AG08396 (cell line): ENCODE measurements at regions not wholly inside any gene's neighbourhood (a gene's known extent, or its start where the extent isn't known, plus 50 kb on each side); places are given as distances from the start of the nearest gene placed in this dataset.
"Not testable (repeated sequence)": the region's sequence is repeated elsewhere in the genome, so short reads cannot be mapped to it uniquely, and the experiment has no call there.

Experiments
- DNase-seq: peaks from one replicate; pipeline ENCODE4 v3.0.0; 2012; ENCODE audit warnings: low spot score, mixed read lengths

DNA sequence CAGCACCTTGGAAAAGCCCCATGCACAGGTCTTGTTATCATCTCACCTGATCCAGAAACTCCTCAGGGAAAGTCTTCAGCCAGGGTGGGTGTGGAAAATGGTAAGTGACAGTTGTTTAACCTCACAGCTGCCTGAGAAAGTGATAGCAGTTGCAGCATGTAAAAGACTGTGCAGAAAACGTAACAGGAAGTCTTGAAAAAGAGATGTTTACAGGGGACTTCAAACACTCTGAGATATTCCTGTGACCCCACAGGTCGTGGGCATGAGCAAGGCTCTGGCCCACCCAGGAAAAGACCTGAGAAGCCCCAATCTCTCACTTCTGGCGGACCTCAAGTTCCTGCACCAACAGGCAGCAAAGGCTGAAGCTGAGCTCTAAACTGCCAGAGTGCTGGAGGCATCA is 826.9 kb downstream of the UQCRFS1 start:
- DNase-seq = no peak

DNA sequence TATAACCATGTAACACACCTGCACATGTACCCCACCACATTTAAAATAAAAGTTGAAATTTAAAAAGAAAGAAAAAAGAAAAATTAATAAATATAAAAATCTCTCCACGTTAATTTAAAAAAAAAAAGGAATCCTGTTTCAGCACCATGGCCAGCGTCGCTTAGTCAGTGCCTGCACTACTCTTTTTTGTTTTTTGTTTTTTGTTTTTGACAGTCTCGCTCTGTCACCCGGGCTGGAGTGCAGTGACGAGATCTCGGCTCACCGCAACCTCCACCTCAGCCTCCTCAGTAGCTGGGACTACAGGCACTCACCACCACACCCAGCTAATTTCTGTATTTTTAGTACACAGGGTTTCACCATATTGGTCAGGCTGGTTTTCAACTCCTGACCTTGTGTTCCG is 835.9 kb downstream of the UQCRFS1 start:
- DNase-seq = no peak

DNA sequence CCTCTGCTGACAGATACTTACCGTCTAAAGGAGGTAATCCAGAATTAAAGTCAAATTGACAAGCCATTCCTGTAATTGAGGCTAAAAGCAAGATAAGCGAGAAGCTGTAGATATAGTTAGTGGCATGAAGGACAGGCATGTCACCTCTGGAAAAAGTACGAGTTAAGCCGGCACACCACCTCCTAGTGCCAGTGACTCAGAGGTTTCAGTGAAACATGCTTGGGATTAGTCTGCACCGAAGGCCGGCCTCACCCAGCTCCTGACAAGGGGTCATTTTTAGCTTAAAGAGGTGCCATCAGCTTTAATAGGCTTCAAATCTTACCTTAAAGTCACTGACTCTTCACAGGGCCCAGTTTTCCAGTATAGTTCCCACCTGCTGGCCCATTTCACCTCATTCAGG is 838.0 kb downstream of the UQCRFS1 start:
- no peak for DNase-seq

DNA sequence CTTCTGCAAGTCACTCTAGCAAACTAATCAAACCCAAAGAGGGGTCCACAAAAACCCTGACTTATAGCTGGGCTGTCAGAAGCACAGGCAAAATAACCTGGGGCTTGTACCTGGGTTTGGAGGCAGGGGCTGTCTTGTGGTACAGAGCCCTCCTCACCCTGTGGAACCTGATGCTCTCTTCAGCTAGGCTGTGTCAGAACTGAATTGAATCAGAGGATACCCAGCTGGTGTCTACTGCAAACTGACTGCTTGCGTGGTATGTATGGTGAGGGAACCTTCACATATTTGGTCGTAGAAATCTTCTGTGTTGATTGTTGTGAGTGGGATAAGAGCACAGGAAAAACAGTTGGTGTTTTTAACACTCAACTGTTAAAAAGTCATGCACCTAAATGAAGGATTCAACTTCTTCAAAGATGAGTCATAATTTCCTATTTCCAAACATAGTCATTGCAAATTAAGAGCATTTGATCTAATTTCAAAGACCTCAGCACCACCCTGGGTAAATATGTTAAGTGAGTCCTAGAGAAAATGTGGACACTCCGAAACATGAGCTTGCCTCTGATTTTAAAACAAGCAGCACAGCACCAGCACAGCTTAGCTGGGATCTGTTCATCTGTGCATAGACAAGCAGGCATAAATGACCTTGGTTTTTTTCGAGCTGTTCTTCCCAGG is 840.2 kb downstream of the UQCRFS1 start:
- no peak for DNase-seq

DNA sequence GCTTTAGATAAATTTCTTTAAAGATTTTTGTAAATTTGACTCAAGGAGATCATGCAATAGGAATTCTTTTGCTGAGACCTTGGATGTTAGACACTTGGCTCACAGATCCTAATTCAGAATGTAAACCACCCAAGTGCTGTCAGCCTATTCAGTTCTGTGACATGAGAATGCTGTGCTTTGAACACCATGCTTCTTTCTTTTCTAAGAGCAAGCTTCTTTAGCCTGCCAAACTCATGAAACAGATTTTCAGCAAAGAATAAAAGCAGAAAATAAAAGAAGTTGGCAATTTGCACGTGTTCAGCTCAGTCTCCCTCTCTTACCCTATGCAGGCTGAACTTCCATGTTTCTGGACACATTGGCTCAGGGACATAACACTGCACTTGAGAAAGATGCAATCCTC is 845.8 kb downstream of the UQCRFS1 start:
- DNase-seq = no peak

DNA sequence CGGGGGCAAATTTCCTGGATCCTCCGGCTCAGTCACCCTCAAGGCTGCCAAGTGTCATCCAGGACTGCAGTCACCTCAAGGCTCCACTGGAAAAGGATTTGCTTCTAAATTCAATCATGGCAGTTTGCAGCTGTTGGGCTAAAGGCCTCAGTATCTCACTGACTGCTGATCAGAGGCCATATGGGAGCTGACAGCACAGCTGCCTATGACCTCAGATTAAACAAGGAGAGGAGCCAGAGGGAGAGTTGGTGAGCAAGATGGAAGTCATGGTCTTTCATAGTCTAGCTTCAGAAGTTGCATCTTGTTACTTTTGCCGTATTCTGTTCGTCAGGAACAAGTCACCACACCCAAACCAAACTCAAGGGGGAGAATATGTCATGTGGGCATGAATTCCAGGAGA is 849.7 kb downstream of the UQCRFS1 start:
- DNase-seq = no peak

DNA sequence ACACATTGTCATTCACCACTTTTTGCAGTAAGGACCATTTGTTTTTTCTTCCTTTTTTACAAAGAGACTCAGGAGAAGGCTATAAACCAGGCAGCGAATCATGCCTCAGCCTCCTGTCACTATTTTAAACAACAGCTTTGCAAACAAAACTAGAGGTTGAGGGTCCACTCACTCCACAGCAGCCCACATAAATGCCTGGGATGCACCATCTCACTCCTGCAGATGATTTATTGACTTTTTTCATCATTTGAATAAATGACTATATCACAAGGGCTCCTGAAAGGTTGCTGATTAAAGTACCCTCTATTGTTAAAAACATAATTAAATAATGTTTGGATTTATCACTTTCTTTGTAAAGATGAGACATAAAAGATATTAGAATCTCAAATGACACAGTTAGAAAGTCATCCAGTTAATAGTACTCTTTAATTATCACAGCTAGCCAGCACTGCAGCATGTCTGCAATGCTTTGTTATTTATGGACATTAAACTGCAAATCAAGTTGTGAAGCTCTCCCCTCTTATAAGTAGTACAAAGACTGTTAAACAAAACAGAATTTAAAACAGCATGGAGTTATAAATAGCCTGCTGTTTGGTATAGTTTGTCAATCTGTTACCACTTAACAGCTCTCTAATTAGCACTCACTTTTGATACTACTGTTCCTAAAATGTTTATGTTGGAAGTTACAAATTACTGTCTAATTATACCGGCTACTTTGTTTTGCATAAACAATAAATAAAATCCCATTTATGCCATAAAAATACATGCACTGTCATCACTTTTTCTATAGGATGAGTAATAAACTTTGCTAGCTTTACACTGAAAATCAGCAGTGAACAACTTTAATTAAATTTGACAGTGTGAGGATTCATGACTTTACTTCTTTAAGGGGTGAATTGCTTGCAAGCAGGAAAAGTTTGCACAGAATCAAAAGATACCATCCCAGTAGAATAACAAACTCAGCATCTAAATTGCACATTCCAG is 853.2 kb downstream of the UQCRFS1 start:
- no peak for DNase-seq

DNA sequence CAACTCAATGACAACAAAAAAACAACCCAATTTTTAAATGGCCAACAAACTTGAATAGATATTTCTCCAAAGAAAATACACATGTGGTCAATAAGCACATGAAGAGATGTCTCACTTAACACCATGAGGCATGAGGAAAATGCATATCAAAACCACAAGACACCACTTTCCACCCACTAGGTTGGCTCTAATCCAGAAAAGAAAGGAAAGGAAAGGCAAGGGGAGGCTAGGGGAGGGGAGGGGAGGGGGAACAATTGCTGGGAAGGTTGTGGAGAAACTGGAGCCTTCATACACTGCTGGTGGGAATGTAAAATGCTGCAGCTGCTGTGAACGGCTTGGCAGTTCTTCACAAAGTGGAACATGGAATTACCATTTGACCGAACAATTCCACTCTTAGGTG is 854.3 kb downstream of the UQCRFS1 start:
- no peak for DNase-seq

DNA sequence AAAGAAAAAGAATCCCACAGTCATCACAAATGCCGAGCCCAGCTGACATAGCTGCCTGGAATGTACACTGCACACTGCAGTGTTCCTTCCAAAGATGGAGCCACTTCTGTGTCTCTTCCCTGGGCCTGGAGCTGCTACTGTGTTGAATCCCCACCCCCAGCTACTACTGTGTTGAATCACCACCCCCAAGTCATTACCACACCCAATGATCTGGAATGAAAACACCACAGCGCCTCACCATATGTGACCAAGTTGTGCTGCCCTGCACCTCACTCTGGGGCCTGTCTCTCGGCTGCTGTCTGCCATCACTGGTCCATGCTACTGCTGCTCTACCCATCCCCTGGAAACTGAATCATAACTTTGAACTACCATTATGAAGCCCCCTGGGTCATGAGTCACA is 861.2 kb downstream of the UQCRFS1 start:
- no peak for DNase-seq

DNA sequence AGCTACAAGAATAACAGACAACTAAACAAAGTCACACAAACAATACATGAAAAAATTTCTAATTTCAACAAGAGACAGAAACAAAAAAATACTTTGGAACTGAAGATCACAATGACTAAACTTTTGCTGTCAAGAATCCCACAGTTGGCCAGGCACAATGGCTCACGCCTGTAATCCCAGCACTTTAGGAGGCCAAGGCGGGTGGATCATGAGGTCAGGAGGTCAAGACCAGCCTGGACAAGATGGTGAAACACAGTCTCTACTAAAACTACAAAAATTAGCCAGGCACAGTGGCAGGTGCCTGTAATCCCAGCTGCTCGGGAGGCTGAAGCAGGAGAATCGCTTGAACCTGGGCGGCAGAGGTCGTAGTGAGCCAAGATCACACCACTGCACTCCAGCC is 861.6 kb downstream of the UQCRFS1 start:
- not testable (repeated sequence) for DNase-seq

DNA sequence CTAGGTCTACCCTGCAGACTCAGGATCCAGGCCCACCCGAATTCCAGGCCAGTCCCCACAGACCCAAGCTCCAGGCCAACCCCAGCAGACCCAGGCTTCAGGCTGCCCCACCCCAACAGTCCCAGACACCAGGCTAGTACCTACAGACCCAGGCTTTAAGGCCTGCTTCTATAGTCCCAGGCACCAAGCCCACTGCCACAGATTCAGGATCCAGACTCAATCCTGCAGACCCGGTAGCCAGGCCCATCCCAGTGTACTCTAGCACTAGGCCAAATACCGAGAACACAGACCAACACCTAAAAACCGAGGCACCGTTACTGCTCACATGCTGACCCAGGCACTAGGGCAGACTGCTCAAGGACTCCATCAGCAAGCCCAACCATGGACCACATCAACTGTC is 862.3 kb downstream of the UQCRFS1 start:
- no peak for DNase-seq

DNA sequence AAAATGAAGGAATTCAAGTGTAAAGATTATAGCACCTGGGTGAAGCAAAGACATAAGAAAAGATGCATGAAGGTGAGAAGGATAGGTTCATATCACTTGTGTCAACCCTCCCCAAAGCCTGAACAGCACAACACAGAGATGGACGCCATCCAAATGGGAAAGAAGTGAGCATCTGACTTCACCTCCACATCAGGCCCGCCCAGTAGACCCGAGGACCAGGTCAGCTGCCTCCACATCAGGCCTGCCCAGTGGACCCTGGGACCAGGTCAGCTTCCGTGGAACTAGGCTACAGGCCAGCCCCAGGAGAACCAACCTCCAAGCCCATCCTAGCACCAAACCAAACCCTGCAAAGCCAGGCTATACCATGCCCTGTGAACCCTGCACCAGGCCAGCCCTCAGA is 862.9 kb downstream of the UQCRFS1 start:
- DNase-seq = no peak

DNA sequence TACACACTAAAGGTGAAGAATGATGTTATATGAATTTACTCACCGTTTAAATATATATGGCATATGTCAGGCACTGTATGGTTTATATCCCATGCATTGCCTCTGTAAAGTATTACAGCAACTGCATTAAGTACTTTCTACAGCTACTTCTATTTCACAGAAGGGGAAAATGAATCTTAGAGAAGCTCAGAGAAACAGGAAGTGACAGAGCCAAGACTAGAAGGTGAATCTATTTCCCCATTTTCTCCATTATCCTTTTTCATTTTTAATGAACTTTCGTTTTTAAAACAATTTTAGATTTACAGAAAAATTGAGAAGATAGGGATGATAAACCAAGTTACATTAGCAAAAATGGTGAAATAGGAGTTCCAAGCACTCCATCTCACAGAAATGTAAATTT is 863.3 kb downstream of the UQCRFS1 start:
- DNase-seq = no peak

DNA sequence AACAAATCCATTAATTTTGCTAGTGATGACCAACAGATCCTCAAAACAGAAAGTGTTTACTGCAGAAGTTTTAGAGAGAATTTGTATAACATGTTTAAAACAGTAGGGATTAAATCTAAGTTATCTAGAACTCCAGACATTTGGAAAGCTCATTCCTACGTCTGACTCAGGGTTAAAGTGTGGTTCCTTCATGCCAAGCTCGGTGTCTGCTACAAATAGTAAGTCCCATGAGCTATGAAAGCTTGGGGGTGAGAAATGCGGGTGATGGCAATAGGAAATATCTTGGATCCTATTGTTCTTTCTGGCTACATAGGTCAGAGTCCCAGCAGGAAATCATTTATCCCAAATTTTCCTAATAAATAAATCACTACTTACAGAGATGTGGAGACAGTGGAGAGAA is 867.1 kb downstream of the UQCRFS1 start:
- no peak for DNase-seq

DNA sequence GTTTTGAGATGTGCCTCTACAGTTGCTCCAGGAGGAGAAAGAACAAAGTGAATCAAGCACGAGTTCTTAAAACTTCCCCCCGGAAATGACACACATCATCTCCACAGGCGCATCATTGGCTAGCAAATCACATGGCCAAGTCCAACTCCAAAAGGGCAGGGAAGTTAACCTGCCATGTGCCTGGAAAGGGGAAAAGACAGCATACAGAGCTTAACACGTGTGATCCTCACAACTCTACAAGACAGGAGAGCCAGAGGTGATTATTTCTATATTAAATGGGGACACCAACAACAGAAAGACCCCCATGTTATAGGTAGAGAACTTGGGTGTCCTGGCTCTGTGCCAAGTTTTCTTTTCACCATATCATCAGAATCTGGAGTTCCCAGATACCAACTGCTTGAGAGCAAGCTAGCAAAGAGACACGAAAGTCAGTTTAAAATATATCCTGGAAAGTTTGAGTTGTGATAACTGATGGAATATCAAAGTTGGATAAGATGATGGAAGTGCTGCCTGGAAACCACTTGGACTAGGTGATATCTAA is 871.1 kb downstream of the UQCRFS1 start:
- DNase-seq = no peak

DNA sequence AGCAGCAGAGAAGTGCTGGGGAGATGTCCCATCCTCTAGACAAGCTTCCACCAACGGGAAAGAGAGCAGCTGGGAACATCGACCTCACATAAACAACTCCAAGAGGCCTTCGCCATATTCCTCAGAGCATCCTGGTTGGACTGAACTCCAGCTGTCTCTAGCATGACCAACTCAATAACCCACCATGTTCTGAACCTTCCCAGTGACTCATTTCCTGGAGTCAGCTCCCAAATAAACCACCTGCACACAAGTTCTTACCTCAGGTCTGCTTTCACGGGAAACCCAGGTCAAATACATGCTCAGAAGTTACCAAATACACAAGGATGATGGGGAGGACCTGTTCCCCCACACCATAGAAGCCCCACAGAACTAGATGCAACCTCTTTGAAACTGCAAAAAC is 878.5 kb downstream of the UQCRFS1 start:
- no peak for DNase-seq

DNA sequence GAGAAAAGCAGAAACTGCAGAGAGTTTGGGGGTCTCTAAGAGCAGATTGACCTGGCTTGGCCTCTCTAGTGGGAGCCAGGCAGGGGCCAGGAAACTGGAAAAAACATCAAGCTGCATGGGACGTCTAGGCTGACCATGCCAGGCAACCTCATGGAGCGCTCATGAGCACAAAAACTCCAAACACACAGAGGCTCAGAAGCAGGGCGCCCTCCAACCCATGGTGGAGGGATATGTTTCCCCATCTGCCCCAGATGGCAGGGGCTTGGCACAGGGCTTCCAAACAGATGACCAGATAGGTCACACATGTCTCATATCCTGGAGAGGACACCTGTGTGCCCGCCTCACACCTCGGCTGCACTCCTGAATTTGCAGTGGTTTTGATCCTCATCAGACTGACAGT is 879.0 kb downstream of the UQCRFS1 start:
- no peak for DNase-seq

DNA sequence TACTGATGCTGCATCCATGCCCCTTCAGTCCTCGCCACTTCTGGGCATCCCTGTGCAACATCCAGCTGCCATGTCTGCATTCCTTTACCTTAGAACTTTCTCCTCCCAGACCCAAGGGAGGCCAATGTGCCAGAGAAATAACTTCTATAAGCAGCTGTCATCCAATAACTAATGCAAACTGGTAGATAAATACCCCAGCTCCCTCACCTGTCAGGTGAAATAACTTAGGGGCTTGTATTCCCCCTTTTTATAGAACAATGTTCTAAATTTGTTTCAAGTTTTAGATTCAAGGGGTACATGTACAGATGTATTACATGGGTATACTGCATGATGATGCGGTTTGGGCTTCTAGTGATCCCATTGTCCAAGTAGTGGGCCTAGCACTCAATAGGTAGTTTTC is 880.1 kb downstream of the UQCRFS1 start:
- no peak for DNase-seq

DNA sequence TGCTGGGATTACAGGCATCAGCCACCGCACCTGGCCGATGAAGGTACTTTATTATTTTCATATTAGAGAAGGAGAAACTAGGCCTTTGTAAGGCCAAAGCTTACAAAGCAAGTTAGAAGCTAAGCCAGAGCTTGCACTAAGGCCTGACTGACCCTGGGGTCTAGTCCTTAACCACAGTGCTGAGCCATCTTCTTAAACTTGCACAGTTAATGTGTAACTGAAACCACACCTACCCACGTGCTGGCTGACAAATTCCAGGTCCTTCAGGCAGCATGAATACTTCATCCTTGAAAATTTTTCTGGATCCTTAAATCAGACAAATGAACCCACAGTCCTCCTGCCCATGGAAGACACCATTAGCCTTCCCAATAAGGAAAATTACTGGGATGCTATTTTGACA is 880.6 kb downstream of the UQCRFS1 start:
- no peak for DNase-seq

DNA sequence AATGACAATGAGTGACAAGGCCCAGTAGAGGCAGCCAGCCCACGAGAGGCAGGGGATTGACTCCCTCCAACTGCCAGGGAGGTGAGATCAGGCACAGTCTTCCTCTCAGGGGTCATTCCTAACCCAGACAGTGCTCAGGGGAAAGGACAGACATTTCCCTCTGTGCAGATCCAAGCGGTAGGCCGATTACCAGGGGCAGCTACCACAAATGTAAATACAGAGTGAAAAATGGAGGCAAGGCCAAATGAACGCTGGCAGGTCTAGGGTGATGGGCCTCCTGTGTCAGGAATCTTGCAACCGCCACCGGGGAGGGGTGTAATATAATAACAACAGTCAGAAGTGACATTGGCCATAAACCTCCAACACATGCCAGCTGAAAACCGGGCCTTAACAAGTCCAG is 881.4 kb downstream of the UQCRFS1 start:
- no peak for DNase-seq

DNA sequence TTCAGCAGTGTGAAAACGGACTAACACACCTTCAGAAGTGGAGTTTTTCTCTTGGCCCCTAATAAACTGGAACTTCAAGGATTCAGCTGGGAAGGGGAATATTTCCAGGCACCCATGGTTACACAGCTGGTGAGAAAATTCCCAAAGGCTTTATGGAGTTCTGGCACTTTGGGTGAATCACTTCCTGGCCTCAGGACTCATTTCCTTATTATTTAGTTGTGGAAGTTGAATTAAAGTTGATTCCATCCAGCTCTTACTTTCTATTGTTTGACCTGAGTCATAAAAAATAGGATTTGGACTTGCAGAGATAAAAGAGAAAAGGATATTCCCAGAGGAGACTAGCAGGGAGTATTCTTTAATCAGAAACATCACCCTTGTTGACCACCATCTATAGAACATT is 882.1 kb downstream of the UQCRFS1 start:
- DNase-seq = no peak

DNA sequence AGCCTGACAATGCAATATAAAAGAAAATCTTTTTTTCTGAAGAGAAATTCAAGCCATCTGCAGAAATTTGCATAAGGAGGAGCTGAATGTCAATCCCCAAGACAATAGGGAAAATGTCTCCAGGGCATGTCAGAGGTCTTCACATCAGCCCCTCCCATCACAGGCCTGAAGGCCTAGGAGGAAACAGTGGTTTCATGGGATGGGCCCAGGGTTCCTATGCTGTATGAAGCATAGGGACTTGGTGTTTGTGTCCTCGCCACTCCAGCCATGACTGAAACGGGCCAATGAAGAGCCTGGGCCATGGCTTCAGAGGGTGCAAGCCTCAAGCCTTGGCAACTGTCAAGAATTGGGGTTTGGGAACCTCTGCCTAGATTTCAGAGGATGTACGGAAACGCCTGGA is 883.5 kb downstream of the UQCRFS1 start:
- DNase-seq = no peak

DNA sequence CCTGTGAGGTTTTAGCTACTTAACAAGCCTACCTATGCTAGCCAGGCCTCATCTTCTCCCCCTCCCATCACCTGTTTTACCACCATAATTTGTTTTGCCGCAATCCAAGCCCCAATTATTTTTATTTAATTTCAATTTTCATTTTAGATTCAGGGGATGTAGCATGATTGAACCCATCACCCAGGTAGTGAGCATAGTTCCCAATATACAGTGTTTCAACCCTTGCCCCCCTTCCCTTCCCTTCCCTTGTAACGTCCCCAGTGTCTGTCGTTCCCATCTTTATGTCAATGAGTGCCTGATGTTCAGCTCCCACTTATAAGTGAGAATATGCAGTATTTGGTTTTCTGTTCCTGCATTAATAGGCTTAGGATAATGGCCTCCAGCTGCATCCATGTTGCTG is 885.0 kb downstream of the UQCRFS1 start:
- DNase-seq = no peak
